HK-2 (cell line): ENCODE measurements at regions not wholly inside any gene's neighbourhood (a gene's known extent, or its start where the extent isn't known, plus 50 kb on each side); places are given as distances from the start of the nearest gene placed in this dataset.
"Not testable (repeated sequence)": the region's sequence is repeated elsewhere in the genome, so short reads cannot be mapped to it uniquely, and the experiment has no call there.

Experiments
- DNase-seq: peaks from one replicate; pipeline ENCODE4 v3.0.0-alpha.2; 2018; ENCODE audit not compliant: unreplicated experiment

- no peak for DNase-seq
Measured at GRCh38 chr6:115873901-115874300, 186.8 kb downstream of the FRK start.

- DNase-seq = no peak
Measured at GRCh38 chr6:115870464-115870863, 190.2 kb downstream of the FRK start.

- no peak for DNase-seq
Measured at GRCh38 chr6:115865914-115866313, 194.8 kb downstream of the FRK start.

GRCh38 chr6:115863211-115863610, 197.5 kb downstream of the FRK start:
- no peak for DNase-seq

- not testable (repeated sequence) for DNase-seq
Measured at GRCh38 chr6:115861658-115862057, 199.0 kb downstream of the FRK start.

GRCh38 chr6:115859577-115859976, 201.1 kb downstream of the FRK start:
- DNase-seq = not testable (repeated sequence)

- DNase-seq = no peak
Measured at GRCh38 chr6:115854866-115855665, 205.6 kb downstream of the FRK start.

GRCh38 chr6:115847671-115848070, 213.0 kb downstream of the FRK start:
- no peak for DNase-seq

GRCh38 chr6:115843945-115844344, 216.7 kb downstream of the FRK start:
- DNase-seq = no peak

GRCh38 chr6:115842338-115842737, 218.4 kb downstream of the FRK start:
- no peak for DNase-seq

GRCh38 chr6:115839583-115840181, 221.0 kb downstream of the FRK start:
- no peak for DNase-seq

GRCh38 chr6:115838763-115839401, 221.8 kb downstream of the FRK start:
- DNase-seq = peak; percentile 14

GRCh38 chr6:115838216-115838615, 222.5 kb downstream of the FRK start:
- no peak for DNase-seq

- DNase-seq = not testable (repeated sequence)
Measured at GRCh38 chr6:115836374-115836773, 224.3 kb downstream of the FRK start.

GRCh38 chr6:115835314-115835713, 225.4 kb downstream of the FRK start:
- no peak for DNase-seq

- not testable (repeated sequence) for DNase-seq
Measured at GRCh38 chr6:115834542-115834941, 226.1 kb downstream of the FRK start.

GRCh38 chr6:115832786-115833185, 227.9 kb downstream of the FRK start:
- DNase-seq = no peak

- DNase-seq = no peak
Measured at GRCh38 chr6:115832186-115832585, 228.5 kb downstream of the FRK start.

- peak; percentile 11 for DNase-seq
Measured at GRCh38 chr6:115830895-115831294, 229.8 kb downstream of the FRK start.

GRCh38 chr6:115821798-115822197, 238.9 kb downstream of the FRK start:
- no peak for DNase-seq

GRCh38 chr6:115819506-115819905, 241.2 kb downstream of the FRK start:
- no peak for DNase-seq

- DNase-seq = no peak
Measured at GRCh38 chr6:115817161-115817560, 243.5 kb downstream of the FRK start.

GRCh38 chr6:115814907-115815306, 245.8 kb downstream of the FRK start:
- DNase-seq = no peak
